ENCODE measurements at regions not wholly inside any gene's neighbourhood (a gene's known extent, or its start where the extent isn't known, plus 50 kb on each side); places are given as distances from the start of the nearest gene placed in this dataset.

GRCh38 chr6:104402572-104402971 is 457.1 kb downstream of the HACE1 start:
- H3K4me3 ChIP-seq: no peak overlapping the region
- peak in 1 of 2 experiments; percentile 78 for DNase-seq (ENCODE audit: low read depth in 1 of 2, low spot score in 2 of 2)
- no peaks in the 10 kb centered on the region for H3K36me3 ChIP-seq

GRCh38 chr6:104401926-104402325 is 457.8 kb downstream of the HACE1 start:
- H3K4me1 ChIP-seq (replicated peaks): peaks cover 43% of the 10 kb centered on the region
- no peak for DNase-seq (ENCODE audit: low read depth in 1 of 2, low spot score in 2 of 2)
- no peaks in the 10 kb centered on the region for H3K36me3 ChIP-seq
- no peak overlapping the region for H3K27ac ChIP-seq
- H3K4me3 ChIP-seq: no peak overlapping the region
- H3K9me3 ChIP-seq (replicated peaks): no peaks in the 10 kb centered on the region
- H3K27me3 ChIP-seq (replicated peaks): no peaks in the 10 kb centered on the region

More at GRCh38 chr6:104402572-104402971, 457.1 kb downstream of the HACE1 start:
- peaks cover 43% of the 10 kb centered on the region for H3K4me1 ChIP-seq (replicated peaks)
- H3K27me3 ChIP-seq (replicated peaks): no peaks in the 10 kb centered on the region
- peak overlapping the region; percentile 40 for H3K27ac ChIP-seq
- H3K9me3 ChIP-seq (replicated peaks): no peaks in the 10 kb centered on the region

- Histone ChIP-seq H3K27ac (peak overlapping the region; percentile 19), H3K4me3 (no peak overlapping the region), H3K36me3 (no peaks in the 10 kb centered on the region), H3K27me3 (replicated peaks) (no peaks in the 10 kb centered on the region), H3K9me3 (replicated peaks) (no peaks in the 10 kb centered on the region), H3K4me1 (replicated peaks) (peaks cover 43% of the 10 kb centered on the region)
- peak in 1 of 2 experiments; percentile 48 for DNase-seq (ENCODE audit: low read depth in 1 of 2, low spot score in 2 of 2)
Observed at GRCh38 chr6:104400844-104401243, 458.9 kb downstream of the HACE1 start.

- Histone ChIP-seq H3K4me3 (no peak overlapping the region), H3K27me3 (replicated peaks) (no peaks in the 10 kb centered on the region), H3K27ac (no peak overlapping the region), H3K9me3 (replicated peaks) (no peaks in the 10 kb centered on the region), H3K4me1 (replicated peaks) (peaks cover 9% of the 10 kb centered on the region), H3K36me3 (no peaks in the 10 kb centered on the region)
- DNase-seq (ENCODE audit: low read depth in 1 of 2, low spot score in 2 of 2): no peak
Observed at GRCh38 chr6:104396077-104396476, 463.6 kb downstream of the HACE1 start.

GRCh38 chr6:104381907-104382306 is 477.8 kb downstream of the HACE1 start:
- Histone ChIP-seq H3K4me1 (replicated peaks) (peaks cover 5% of the 10 kb centered on the region), H3K9me3 (replicated peaks) (no peaks in the 10 kb centered on the region), H3K27me3 (replicated peaks) (no peaks in the 10 kb centered on the region), H3K27ac (no peak overlapping the region), H3K36me3 (no peaks in the 10 kb centered on the region), H3K4me3 (no peak overlapping the region)
- DNase-seq (ENCODE audit: low read depth in 1 of 2, low spot score in 2 of 2): no peak

- Histone ChIP-seq H3K27me3 (replicated peaks) (no peaks in the 10 kb centered on the region), H3K4me3 (no peak overlapping the region), H3K27ac (no peak overlapping the region), H3K9me3 (replicated peaks) (no peaks in the 10 kb centered on the region), H3K4me1 (replicated peaks) (no peaks in the 10 kb centered on the region), H3K36me3 (no peaks in the 10 kb centered on the region)
- DNase-seq (ENCODE audit: low read depth in 1 of 2, low spot score in 2 of 2): no peak
Observed at GRCh38 chr6:104365451-104366234, 494.1 kb downstream of the HACE1 start.

GRCh38 chr6:104357928-104358327 is 501.8 kb downstream of the HACE1 start:
- DNase-seq (ENCODE audit: low read depth in 1 of 2, low spot score in 2 of 2): no peak
- Histone ChIP-seq H3K27ac (no peak overlapping the region), H3K27me3 (replicated peaks) (no peaks in the 10 kb centered on the region), H3K4me1 (replicated peaks) (no peaks in the 10 kb centered on the region), H3K4me3 (no peak overlapping the region), H3K36me3 (no peaks in the 10 kb centered on the region), H3K9me3 (replicated peaks) (no peaks in the 10 kb centered on the region)

GRCh38 chr6:104356197-104356596 is 503.5 kb downstream of the HACE1 start:
- no peaks in the 10 kb centered on the region for H3K27me3 ChIP-seq (replicated peaks)
- H3K4me3 ChIP-seq: no peak overlapping the region
- no peaks in the 10 kb centered on the region for H3K4me1 ChIP-seq (replicated peaks)
- H3K36me3 ChIP-seq: no peaks in the 10 kb centered on the region
- DNase-seq (ENCODE audit: low read depth in 1 of 2, low spot score in 2 of 2): no peak
- H3K9me3 ChIP-seq (replicated peaks): no peaks in the 10 kb centered on the region
- H3K27ac ChIP-seq: no peak overlapping the region

- H3K27me3 ChIP-seq (replicated peaks): no peaks in the 10 kb centered on the region
- H3K36me3 ChIP-seq: no peaks in the 10 kb centered on the region
- no peak overlapping the region for H3K27ac ChIP-seq
- no peaks in the 10 kb centered on the region for H3K4me1 ChIP-seq (replicated peaks)
- H3K9me3 ChIP-seq (replicated peaks): 0 out of 2 replicates have a peak, but pooled peaks cover 3% of the 10 kb centered on the region
- no peak for DNase-seq (ENCODE audit: low read depth in 1 of 2, low spot score in 2 of 2)
- H3K4me3 ChIP-seq: no peak overlapping the region
Observed at GRCh38 chr6:104349191-104349590, 510.5 kb downstream of the HACE1 start.

- H3K27ac ChIP-seq: no peak overlapping the region
- no peak overlapping the region for H3K4me3 ChIP-seq
- DNase-seq (ENCODE audit: low read depth in 1 of 2, low spot score in 2 of 2): no peak
- H3K4me1 ChIP-seq (replicated peaks): no peaks in the 10 kb centered on the region
- H3K27me3 ChIP-seq (replicated peaks): no peaks in the 10 kb centered on the region
- H3K36me3 ChIP-seq: no peaks in the 10 kb centered on the region
- 0 out of 2 replicates have a peak, but pooled peaks cover 5% of the 10 kb centered on the region for H3K9me3 ChIP-seq (replicated peaks)
Observed at GRCh38 chr6:104344223-104344622, 515.5 kb downstream of the HACE1 start.

- DNase-seq (ENCODE audit: low read depth in 1 of 2, low spot score in 2 of 2): no peak
- H3K4me3 ChIP-seq: no peak overlapping the region
- no peak overlapping the region for H3K27ac ChIP-seq
- no peaks in the 10 kb centered on the region for H3K36me3 ChIP-seq
- H3K4me1 ChIP-seq (replicated peaks): no peaks in the 10 kb centered on the region
- H3K9me3 ChIP-seq (replicated peaks): no peaks in the 10 kb centered on the region
- no peaks in the 10 kb centered on the region for H3K27me3 ChIP-seq (replicated peaks)
Observed at GRCh38 chr6:104332364-104332763, 527.4 kb downstream of the HACE1 start.

- H3K36me3 ChIP-seq: no peaks in the 10 kb centered on the region
- H3K4me3 ChIP-seq: no peak overlapping the region
- DNase-seq (ENCODE audit: low read depth in 1 of 2, low spot score in 2 of 2): no peak
- H3K27me3 ChIP-seq (replicated peaks): no peaks in the 10 kb centered on the region
- no peaks in the 10 kb centered on the region for H3K9me3 ChIP-seq (replicated peaks)
- H3K4me1 ChIP-seq (replicated peaks): no peaks in the 10 kb centered on the region
- H3K27ac ChIP-seq: no peak overlapping the region
Observed at GRCh38 chr6:104326173-104327001, 533.3 kb downstream of the HACE1 start.

- no peak overlapping the region for H3K27ac ChIP-seq
Observed at GRCh38 chr6:104325341-104326172, 534.2 kb downstream of the HACE1 start.

More at GRCh38 chr6:104325341-104326172, 534.2 kb downstream of the HACE1 start:
- Histone ChIP-seq H3K9me3 (replicated peaks) (no peaks in the 10 kb centered on the region), H3K36me3 (no peaks in the 10 kb centered on the region), H3K27me3 (replicated peaks) (no peaks in the 10 kb centered on the region), H3K4me1 (replicated peaks) (no peaks in the 10 kb centered on the region), H3K4me3 (no peak overlapping the region)
- DNase-seq (ENCODE audit: low read depth in 1 of 2, low spot score in 2 of 2): peak in 1 of 2 experiments; percentile 12

All from SJSA1 (cell line).